GM18907 (cell line): ENCODE measurements at regions not wholly inside any gene's neighbourhood (a gene's known extent, or its start where the extent isn't known, plus 50 kb on each side); places are given as distances from the start of the nearest gene placed in this dataset.

Experiments
- ATAC-seq: cut with Tn5 transposase; IDR thresholded peaks from one replicate; pipeline ENCODE4 v1.9.1; 2021; ENCODE audit warnings: mild to moderate bottlenecking, moderate library complexity; ENCODE audit not compliant: unreplicated experiment

DNA sequence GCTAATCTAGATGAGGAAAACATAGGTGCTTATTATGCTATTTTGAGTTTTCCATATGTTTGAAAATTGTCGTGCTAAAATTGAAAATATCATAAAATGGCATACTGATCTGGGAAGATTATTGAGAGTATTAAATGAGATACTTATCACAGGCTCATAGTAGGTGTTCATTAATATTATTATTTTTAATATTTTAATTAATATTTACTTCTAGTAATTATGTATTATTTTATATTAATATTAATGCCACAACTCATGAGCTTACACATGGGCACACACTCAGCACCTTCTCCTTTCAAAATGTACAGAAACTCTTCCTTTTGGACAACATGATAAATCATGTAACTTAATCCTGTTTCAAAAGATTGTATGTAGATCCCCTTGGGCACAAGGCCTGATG is 223.6 kb downstream of the RAB28 start:
- no peak for ATAC-seq

- no peak for ATAC-seq
These were observed 233.9 kb downstream of the RAB28 start for GRCh38 chr4:13250263-13250662.

- ATAC-seq, result no peak
These were observed 235.4 kb downstream of the RAB28 start for GRCh38 chr4:13248621-13249298.

- no peak for ATAC-seq
These were observed 238.0 kb downstream of the RAB28 start for GRCh38 chr4:13246107-13246506.

DNA sequence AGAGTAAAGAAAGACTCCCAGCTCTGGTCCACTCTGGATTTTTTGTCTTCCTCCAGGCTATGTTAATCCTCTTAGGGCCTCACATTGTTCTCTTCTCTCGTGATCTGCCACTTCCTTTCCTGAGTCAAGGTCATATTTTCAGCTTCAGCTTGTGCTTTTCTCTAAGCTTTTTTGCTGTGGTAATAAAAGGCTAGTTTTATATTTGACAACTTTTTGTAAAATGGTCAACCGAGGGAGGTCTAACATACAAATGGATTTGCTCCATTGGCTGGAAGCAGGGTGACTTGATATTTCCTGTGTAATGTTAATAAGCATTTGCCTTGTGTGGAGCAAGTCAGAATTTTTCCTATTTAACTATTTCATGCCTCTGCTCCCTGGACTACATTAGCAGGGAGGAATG is 239.7 kb downstream of the RAB28 start:
- ATAC-seq, result no peak

GRCh38 chr4:13243152-13243551 is 241.0 kb downstream of the RAB28 start:
- no peak for ATAC-seq

GRCh38 chr4:13240066-13240465 is 244.1 kb downstream of the RAB28 start:
- ATAC-seq, result no peak

DNA sequence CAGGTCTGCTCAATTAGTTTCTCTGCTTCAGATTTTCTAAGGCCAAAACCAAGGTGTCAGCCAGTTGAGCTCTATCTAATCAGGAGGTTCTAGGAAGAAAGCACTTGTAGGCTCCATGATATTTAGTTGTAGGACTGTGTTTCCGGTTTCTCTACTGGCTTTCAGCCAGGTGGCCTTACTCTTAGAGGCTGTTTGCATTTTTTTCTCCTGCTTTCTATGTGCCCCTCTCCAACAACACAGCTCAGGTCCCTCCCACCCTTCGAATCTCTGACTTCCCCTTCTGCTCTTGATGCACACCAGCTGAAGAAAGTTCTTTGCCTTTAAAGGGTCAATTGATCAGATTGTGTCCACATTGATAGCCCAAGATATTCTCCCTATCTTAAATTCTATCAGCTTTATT is 245.2 kb downstream of the RAB28 start:
- no peak for ATAC-seq

- ATAC-seq, result no peak
These were observed 247.7 kb downstream of the RAB28 start for GRCh38 chr4:13236485-13236884.

DNA sequence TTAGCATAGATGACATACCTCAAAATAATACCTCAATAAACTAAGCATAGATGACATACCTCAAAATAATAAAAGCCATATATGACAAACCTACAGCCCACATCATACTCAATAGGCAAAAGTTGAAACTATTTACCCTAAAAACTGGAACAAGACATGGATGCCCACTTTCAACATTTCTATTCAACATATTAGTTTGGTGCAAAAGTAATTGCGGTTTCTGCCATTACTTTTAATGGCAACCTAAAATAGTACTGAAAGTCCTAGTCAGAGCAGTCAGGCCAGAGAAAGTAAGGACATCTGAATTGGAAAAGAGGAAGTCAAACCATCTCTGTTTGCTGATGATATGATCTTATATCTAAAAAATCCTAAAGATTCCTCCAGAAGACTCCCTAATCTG is 250.4 kb downstream of the RAB28 start:
- ATAC-seq, result no peak

DNA sequence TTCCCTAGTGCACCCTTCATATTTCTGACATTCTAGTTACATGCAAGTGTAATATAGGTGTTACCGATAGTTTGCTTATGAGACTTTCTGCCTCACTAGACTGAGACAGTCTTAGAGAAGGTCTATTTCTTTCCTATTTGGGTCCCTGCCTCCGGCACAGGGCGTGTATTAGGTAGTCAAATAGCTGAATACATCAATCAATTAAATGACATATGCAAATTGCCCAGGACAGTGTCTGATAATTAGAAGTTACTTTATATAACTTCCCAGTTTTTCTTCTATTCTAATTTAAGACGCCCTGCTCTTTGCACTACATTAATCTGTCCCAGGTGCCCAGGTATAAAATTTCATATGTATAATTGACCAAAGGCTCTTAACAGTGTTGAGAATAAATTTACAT is 264.2 kb downstream of the RAB28 start:
- no peak for ATAC-seq

DNA sequence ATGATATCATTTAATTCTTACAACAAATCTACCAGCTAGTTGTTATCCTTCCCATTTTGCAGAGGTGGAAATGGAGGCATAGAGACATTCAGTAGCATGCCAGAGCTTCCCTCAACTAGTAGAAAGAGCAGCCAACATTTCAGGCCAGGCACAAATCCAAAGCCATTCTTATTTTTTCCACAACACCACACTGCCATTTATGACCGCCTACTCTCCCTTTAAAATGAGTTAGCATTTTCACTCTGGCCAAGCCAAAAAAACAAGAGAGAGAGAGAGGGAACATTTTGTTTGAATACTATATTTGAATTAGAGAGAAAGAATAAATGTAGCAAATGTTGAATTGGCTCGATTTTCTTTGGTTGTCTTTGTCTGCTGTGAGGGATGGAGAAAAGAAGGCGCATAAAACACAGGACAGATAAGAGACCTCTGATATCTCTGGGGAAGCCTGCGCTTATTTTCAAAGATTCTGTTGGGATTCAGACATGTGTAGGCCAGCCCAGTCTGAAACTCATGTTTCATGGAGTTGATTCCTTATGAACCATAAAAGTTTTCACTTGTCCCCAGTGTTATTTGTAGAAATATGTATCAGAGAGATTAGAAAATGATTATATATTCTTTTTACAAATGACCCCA is 265.7 kb downstream of the RAB28 start:
- ATAC-seq, result no peak

GRCh38 chr4:13215560-13215959 is 268.6 kb downstream of the RAB28 start:
- ATAC-seq, result no peak

DNA sequence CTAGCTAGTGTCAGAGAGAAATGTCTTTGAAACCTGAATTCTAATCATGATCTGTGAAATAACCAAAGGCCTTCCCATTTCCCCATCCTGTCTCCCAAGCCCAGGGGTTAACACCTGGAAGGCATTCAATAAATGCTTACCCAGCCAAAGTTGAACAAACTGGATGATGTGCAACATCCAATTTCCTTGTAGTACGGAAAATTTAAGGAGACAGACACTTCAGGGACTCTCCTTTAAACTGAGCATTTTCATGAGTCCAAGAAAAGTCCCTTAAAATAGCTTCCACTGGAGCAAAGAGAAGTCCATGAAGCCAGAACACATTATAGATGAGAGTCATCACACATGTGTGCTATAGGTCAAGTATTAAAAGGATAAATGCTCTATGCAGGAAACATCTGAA is 271.2 kb downstream of the RAB28 start:
- no peak for ATAC-seq

- ATAC-seq, result no peak
These were observed 274.5 kb downstream of the RAB28 start for GRCh38 chr4:13209600-13209999.

DNA sequence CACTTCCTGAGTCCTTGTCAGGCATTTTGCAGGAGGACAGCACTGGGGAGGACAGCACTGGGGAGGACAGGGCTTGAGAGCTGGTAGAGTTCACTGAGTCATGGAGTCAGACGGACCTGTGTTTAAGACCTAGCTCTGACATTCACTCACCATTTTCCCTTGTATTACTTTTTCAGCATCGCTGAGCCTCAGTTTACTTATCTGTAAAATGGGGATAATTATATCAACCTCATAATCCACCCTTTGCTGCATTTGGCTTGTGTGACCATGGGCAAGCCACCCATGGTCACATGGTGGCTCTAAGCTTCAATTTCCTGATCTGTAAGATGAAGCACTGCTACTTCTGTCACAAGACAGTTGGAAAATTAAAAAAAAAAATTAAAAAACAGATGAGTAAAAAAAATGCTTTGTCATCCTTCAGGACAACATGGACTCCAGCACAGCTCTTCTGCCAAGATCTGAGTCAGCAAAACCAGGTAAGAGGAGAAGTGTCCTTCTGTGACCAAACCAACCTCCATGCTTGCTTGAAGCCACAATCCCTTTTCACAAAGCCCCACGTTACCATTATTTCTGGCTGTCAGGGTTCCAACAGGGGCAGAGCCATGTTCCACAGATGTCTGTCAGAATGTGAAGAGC is 275.5 kb downstream of the RAB28 start:
- no peak for ATAC-seq

- ATAC-seq, result no peak
These were observed 276.9 kb downstream of the RAB28 start for GRCh38 chr4:13207226-13207625.

GRCh38 chr4:13203101-13203500 is 281.0 kb downstream of the RAB28 start:
- ATAC-seq, result no peak

- ATAC-seq, result no peak
These were observed 281.4 kb downstream of the RAB28 start for GRCh38 chr4:13202701-13203100.

DNA sequence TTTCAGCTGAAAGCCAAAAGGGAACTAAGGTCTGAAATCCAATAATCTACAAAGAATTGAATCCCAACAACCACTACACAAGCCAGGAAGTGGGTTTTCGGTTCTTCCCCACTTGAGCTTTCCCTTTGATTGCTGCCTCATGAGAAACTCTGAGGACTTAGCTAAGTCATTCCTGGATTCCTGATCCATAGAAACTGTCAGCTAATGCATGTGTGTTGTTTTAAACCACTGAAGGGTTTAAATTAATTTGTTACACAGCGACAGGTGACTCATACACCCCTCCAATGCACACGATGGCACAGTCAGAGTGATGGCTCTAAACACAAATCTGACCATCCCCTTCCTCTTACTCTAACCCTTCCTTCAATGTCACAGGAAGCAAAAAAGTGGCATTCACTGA is 282.9 kb downstream of the RAB28 start:
- no peak for ATAC-seq

- ATAC-seq, result no peak
These were observed 287.4 kb downstream of the RAB28 start for GRCh38 chr4:13196721-13197120.

- no peak for ATAC-seq
These were observed 290.5 kb downstream of the RAB28 start for GRCh38 chr4:13193662-13194061.
